SK-N-SH (cell line): ENCODE measurements at regions not wholly inside any gene's neighbourhood (a gene's known extent, or its start where the extent isn't known, plus 50 kb on each side); places are given as distances from the start of the nearest gene placed in this dataset.

Source experiments
- CHD2 ChIP-seq: fragments of 150-350 bp; IDR thresholded peaks from 2 replicates; pipeline ENCODE4 v1.6.1; 2018; ENCODE audit warnings: low read length; ENCODE audit not compliant: partially characterized antibody
- CTCF ChIP-seq: fragments of 200-600 bp; sonication (generic); IDR thresholded peaks from 2 replicates; pipeline ENCODE4 v1.6.1; 2017; ENCODE audit warnings: antibody characterized with exemption, mild to moderate bottlenecking, moderate library complexity
- REST ChIP-seq: IDR thresholded peaks from 2 replicates; pipeline ENCODE4 v1.6.1; 2012; ENCODE audit warnings: mild to moderate bottlenecking, low read depth, low read length, moderate library complexity
- TAF1 ChIP-seq: IDR thresholded peaks from 2 replicates; pipeline ENCODE4 v1.6.1; 2012; ENCODE audit warnings: low read depth, mild to moderate bottlenecking, low read length, moderate library complexity, borderline replicate concordance

DNA sequence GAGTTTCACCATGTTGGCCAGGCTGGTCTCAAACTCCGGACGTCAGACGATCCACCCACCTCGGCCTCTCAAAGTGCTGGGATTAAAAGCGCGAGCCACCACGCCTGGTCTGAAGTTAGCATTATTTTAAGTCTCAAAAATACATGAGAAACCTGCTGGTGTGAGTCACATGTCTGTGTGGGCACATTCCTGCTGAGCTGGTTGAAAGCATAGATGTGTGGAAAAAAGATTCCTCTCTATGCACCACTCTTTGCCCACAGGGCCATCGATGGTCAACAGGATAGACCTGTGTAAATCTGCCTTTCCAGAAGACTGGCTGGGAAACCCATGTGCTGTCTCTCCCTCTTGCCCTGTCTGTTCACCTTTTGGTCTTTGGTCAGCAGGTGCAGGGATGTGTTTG lies 63.5 kb downstream of the CHRD start:
- TF ChIP-seq REST (no peak), TAF1 (no peak), CHD2 (no peak), CTCF (no peak)
